ENCODE measurements at regions not wholly inside any gene's neighbourhood (a gene's known extent, or its start where the extent isn't known, plus 50 kb on each side); places are given as distances from the start of the nearest gene placed in this dataset.

DNA sequence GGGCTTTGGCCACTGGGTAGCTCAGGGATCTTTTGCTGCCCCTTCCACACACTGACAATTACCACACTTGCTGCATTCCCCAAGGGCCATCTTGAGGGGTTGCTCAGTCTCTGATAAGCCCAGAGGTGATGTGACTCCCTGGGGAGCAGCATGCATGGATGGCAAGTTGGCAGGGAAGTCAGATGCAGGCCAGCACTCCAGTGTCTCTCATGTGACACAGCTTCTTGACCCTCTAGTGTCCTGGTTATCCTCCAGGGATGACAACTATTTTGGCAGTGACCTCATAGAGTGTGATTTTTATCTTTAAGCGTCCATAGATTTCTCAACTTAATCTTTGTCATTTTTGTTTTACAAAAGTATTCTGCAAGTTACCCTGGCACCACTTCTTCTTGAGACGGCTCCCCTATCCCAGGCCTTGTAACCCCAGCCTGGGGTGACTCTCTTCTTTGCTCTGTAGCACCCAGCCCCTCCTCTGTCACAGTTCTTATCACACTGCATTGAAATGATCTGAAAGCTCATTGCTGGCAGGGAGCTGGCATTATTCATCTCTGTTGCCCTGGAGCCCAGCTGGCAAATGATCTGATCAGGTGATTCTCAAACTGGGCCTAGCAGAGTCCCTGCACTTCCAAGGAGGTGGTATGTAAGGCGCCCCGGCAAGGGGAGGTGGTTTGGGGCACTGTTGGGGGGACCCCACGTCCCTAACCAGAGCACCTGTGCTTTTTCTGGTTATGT, 72.6 kb downstream of the TENT5C start:
- DNase-seq (ENCODE audit: low read depth in 2 of 2): no peak

DNA sequence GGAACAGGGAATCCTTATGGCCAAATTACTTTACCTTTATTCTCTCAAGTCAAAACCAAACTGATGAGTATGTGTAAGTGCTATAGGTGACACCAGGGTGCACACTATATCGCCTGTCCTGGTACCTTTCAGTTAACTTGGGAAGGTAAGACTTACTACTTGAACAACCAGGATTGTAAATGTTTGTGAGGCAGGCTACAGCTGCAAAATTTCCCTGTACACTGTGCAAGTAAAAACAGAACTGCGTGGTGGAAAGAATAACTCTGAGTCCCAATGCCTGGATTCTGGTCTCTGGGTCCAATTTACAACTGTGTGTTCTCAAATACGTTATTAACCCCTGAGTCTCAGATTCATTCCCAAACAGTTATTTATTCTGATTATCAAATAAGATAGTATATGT, 73.5 kb downstream of the TENT5C start:
- DNase-seq (ENCODE audit: low read depth in 2 of 2): no peak

DNA sequence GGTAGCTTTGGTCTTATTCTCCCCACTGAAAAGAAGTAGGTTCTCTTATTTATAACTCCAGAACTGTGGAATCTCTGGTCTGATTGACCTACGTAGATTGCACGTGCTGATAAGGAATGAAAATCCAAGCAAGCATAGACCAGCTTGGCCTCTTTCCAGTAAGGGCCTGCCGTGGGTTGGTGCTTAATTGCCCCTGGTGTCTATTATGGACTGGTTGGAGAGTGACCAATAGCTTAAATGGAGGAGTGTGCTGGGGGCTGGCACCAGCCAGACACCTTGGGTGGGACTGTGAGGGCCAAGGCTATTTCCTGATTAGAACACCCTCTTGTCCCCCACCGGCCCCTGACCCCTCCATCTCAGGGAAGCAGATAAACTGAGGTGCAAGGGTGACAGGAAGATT, 74.0 kb downstream of the TENT5C start:
- no peak for DNase-seq (ENCODE audit: low read depth in 2 of 2)

DNA sequence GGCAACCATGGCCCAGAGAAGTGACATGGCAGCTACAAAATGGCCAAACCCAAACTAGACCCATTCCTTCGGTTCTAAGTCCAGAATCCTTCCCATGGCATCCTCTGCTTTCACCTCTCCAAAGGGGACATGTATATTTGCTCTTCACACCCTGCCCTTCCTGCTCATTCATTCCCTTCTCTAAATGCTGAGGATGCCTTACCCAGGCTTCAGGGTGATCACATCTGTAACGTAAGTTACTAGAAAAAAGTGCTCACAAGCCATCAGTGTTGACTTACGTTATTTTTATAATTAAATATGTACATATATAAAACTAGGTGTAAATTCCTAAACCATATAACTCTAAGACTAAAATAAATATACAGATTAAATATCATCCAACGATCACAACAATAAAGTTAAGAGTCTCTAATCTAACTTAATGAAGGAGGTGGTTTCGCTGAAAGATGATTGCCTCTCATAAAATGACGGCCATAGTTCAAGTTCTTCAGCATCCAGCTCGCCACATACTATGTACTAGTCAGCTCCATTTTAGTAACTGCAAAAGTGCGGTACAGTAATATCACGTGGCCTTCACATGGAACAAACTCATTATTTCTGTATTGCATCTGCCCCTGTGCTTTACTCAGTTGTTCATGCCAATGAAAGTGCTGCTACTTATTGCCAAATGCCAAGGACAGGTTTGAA, 74.6 kb downstream of the TENT5C start:
- DNase-seq (ENCODE audit: low read depth in 2 of 2): no peak

DNA sequence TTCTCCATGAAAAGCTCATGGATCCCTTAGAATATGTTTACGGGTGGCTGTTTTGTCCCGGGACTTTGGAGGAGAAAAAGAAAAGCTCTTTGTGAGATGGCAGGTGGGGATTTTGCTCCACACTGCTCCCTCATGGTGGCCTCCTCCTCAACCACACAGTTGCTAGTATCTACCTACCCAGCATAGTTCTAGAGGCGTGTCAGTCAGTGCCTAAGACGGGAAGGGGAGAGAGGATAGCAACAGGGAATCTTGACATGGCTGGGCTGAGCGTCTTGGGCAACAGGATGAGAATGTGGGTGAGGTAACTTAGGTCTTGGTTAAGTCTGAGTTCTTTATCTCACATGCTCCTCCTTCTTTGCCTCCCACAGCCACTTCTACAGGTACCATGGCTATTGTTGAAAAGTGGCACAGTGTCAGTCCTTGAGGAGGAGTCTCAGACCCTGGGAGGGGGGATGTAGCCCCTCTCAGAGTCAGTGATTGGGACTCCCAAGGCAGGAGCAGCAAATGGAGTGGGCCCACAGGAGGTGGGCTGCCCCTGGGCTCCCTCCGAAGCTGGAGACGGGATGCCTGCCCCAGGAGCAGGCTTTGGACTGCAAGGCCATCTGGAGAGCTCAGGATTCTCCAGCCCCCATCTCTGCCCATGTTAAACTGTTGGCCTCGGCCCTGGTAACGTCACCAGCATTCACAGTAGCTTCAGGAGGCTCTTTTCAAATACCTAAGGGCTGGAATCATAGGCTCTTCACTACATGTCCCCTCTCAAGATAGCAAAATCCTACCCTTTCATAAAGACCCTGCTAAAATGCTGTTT, 75.4 kb downstream of the TENT5C start:
- DNase-seq (ENCODE audit: low read depth in 2 of 2): no peak

DNA sequence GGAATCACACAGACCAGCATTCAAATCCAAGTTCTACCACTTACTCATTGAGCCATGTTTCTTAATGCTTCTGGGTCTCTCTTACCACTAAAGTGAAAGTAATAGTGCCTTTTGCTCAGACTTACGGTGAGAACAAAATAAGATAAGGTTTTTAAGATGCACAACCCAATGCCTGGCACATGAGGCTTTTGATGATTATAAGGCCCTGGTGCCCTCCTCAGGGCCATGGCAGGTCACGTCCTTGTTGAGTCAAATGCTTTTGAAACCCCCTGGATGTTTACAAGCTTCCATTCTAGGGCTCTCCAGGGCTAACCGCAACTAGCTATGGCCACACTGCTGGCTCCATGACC, 76.0 kb downstream of the TENT5C start:
- DNase-seq (ENCODE audit: low read depth in 2 of 2): no peak

DNA sequence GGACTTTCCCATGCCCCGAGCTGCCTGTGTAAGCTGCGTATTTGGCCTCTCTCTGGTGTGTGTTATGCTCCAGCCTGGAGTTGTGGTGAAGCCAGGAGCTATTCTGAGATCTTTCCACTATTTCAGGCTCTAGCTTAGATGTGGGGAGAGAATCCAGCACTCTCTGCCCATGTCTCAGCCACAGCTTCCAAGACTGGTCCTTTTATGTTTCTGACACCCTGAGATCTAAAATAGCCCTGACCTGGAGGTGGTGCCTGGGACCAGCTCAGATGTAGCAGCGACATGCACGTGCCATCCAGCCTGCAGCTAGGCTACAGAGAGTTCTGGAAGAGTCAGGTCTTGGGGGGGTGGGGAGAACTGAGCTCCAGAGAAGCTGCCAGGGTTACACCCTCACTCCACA, 76.5 kb downstream of the TENT5C start:
- DNase-seq (ENCODE audit: low read depth in 2 of 2): no peak

DNA sequence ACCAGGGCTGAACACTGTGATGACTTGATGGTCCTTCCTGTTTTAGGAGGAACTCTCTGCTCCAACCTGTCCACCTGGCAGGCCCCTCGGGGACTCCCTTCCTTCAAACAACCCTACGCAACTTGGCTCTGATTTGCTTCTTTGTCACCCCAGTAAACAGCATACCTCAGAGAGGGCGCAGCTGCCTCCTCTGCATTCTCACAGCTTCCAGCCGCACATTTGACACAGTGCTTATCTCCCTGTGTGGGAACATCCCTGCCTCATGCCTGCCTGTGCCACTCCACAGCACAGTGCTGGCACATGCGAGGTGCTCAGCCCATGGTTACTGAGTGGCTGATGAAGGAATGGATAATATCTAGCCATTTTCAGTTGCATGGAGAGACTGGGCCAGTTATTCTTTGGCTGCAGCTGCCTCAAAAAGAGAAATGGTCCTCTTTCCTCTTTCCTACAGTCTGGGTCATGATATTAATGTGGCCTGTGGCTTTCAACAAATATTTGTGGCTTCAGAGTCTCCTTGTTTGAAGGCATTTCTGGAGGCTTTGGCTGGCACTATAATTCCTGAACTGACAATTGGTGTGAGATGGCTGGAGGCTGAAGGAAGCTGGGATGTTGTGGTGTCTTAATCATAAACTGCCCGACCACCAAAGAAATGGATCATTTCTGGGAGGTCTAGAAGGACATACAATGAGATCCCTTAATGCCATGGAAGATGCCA, 77.9 kb downstream of the TENT5C start:
- no peak for DNase-seq (ENCODE audit: low read depth in 2 of 2)

DNA sequence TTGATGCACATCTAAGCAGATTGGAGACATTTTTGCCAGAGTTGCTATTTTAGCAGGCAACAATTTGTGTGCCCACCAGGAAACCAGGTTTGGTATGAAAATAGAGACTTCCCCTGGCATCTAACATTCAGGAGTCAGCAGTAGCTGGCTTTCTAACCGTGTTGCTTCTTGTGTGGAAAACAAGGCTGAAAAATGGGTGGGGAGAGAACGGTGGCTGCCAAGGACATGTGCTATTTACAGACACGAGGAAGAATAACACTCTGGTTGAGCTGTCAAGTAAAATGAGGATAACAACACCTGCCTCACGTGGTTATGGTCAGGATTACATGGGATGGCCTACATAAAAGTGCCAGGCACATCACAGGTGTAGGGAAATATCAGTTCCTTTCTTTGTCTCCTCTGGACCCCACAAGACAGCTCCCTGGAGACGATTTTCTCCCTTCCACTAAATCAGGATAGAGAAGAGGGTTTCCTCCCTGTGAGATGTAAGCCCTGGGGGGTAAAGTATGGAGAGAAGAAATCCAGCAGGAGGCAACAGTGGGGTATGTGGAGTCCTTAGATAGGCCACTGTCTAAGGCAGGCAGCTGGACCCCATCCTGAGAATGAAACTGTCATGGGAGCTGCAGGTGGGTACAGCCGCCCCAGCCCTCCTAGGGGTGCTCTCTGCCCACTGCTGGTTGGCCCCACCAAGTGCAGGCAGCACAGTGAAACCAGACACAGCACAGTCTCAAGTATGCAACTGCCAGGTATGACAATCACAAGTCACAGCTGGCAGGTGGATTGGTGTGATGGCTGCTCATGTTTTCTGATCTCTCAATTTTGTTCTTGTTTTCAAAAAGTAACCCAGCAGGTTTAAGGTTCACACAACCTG, 80.3 kb downstream of the TENT5C start:
- DNase-seq (ENCODE audit: low read depth in 2 of 2): no peak

DNA sequence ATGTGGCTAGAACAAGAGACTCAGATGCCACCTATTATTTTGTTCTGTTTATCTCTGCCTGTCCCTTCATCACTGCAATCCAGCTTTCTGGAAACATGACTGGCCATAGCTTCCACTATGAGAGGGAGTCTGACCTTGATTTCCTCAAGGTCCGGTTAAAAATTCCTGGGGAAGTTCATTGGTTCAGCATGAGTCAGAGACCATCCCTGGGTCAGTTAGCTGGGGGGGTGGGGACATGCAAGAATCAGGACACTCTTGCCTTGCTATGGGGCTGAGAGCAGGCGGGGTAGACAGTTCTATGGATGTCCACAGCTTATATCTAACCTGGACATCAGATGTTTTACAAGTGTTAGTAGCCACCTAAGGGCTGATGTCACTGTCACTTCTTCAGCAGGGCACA, 81.1 kb downstream of the TENT5C start:
- no peak for DNase-seq (ENCODE audit: low read depth in 2 of 2)

DNA sequence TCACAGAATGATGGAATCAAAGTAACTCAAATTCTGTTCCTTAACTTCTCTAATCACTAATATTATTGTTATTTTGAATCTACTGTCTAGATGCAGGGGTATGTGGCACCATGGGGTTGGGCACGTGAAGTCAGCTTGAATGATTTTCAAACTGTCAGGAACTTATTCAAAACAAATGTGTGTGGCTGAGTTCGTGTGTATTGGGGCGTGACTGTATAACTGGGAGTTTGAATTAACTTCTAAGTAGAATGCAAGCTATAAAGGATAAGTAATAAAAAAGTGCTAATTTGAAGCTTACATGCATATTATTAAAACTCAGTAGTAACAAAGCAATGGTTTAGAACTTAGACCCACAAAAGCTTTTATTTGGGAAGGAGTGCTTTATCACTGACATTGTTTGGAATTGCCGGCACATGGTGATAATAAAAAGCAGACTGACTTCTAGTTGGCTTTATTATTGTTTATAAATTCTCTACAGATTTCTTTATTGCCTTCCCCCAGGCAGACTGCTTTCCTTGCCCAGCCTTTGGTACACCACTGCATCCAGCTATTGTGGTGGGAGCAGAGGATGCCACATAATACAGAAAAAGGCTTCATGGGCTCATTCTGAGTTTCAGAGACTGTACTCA, 84.3 kb downstream of the TENT5C start:
- DNase-seq (ENCODE audit: low read depth in 2 of 2): no peak

DNA sequence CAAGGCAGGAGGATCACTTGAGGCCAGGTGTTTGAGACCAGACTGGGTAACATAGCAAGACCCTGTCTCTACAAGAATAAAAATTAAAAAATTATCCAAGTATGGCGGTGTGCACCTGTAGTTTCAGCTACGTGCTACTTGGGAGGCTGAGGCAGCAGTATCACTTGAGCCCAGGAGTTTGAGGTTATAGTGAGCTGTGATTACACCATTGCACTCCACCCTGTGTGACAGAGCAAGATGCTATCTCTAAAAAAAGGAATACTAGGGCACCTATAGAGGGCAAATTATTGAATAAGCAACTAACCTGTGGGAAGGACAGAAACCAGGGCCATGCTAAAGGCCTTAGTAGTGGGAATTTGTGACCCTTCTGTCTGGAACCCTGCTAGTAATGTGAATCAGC, 86.1 kb downstream of the TENT5C start:
- no peak for DNase-seq (ENCODE audit: low read depth in 2 of 2)

DNA sequence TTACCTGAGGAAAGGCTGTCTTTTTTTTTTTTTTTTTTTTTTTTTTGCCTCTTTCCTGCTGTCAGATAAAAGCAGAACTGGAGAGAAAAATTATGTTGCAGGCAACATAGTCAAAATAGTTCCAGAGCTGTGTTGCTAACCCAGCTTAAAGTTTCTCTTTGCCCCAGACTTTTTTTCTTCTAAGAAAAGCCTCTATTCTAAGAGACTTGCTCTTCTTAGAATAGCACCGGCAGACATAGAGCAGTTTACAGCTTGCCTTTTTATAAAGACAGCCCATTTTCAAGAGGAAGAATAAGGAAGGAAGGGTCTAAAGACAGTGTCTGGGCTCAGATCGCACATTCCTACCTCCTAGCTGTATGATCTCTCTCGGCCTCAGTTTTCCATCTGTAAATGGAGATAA, 88.7 kb downstream of the TENT5C start:
- DNase-seq (ENCODE audit: low read depth in 2 of 2): no peak

DNA sequence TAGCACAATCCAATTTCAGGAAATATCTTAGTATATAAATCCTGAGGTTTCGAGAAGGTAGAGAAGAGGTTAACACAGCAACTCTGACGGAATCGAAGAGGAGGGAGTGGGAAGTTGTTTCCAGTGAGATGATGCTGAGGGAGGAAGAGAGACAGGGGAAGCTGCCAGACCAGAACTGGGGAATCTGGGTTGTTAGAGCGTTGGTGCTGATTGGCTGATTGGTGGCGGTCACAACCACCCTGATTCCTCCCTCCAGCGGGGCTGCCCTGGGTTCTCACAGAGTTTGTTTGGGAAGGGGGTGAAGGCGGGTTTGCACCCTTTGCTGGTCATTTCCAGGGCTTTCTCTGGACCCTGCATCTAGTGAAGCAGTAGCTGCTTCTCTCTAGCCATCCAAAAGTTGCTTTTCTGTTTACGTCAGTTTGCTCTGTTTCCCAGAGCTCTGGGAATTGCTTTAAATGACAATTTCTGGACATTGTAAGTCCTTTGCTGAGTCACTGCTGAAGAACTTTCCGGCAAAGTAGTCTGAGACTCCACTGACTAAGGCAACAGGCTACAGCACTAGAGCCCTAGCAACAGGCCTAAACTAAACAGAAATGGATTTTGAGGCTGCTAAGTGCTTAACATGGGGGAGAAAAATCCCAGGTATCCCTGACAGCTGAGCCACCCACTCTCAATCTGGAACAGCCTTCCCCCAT, 90.1 kb downstream of the TENT5C start:
- DNase-seq (ENCODE audit: low read depth in 2 of 2): no peak

DNA sequence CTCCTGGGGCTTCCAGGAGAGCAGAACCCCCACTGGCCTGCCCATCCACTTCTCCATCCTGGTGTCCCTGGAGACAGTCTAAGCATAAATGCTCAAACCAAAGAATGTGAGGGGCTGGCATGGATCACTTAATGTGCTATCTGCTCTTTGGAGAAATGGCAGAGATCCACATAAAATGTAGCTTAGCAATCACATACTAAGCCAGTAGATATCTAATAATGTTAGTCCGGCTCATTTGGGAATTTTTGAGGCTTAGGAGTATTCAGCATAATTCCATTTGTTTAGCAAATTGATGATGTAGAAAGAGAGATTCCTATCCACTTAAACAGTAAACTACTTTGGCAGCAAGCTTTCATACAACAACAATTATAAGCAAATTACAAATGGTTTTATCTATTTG, 90.7 kb downstream of the TENT5C start:
- no peak for DNase-seq (ENCODE audit: low read depth in 2 of 2)

DNA sequence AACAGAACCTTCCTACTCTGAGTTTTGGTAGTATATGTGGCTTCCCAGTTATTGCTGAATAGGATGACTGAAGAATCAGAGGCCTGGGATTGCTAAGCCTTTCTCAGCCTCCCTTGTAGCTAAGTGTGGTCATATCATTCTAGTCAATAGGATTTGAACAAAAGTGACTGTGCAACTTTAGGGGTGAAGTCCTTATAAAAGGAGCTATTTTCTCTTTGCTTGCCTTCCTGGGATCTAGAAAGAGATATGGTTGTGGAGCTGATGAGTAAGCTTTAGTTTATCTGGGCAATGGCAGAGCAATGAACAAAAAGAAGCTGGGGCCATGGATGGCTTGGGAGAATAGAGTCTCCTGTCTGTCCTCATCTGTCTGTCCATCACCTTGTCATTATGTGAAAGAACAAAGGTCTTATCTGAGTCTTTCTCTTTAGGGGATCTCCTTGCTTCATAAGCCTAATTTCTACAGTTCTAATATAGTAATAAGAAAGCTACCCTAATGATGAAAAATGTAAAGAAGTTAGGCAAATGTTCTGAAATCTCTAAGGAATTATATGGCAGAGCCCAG, 91.5 kb downstream of the TENT5C start:
- DNase-seq (ENCODE audit: low read depth in 2 of 2): no peak

DNA sequence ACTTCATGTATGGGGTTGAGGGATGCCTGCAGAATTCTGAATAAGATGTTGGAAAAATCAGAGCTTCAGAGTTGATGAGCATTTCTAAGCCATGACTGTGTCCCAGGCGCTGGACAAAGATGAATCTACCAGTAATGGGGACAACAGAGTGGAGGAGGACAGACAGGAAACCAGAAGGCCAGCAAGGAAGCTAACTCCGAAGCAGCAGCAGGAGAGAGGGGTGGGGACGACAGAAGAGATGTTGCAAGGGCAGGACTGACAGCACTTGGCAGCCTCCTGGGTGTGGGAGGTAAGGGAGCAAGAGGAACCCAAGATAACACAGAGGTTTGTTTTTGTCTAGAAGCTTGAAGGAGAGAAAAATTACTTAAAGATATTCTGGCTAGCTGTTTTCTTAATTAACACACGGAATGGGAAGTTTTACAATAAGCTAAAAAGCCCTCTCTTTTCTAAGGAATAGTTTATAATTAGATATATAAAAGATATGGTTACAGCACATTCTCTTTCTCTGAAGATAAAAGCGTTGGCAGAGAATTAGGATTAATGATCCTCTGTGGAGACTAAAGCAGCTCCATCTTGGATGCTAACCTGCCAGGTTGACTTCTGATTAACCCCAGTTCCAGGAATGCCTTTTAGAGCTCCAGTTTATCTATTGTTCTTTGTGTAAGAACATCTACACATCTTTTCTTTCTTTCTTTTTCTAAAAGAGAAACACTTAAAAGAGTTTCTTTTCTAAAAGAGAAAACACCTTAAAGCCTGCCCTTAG, 92.7 kb downstream of the TENT5C start:
- no peak for DNase-seq (ENCODE audit: low read depth in 2 of 2)

DNA sequence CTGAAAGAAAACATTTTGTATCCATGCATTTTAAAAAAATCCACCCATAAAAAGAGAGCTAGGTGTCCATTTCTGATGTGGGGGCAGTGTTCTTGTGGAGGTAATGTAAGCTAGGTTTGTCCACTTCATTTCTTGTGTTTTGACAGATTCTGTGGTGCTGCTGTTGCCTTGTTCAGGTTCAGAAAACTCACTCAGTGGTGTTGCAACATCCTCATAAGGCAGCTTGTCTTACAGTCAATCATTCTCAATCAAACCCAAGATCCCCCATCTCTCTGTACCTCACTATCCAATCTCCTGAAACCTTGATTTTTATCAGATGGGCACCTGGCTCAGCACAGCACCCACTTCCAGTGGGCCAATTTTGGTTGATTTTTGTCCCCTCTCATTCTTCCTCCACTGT, 94.1 kb downstream of the TENT5C start:
- DNase-seq (ENCODE audit: low read depth in 2 of 2): no peak

DNA sequence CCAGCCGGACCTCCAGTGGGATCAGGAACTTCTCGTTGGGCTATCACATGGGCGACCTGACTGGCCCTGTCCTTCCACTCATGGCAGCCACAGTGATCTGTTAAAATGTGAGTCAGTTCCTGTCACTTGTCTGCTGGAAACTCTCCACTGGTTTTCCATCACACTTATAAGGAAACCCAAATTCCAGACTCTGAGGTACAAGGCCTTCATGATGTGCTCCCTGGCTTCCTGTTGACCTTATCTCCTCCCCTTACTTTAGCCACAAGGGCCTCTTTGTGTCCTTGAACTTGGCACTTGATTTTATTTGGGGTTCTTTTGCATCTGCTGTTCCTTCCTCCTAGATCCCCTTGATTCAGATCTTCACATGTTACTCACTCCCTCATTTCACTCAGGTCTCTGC, 96.8 kb downstream of the TENT5C start:
- no peak for DNase-seq (ENCODE audit: low read depth in 2 of 2)
